HUES64 (cell line): ENCODE measurements at regions not wholly inside any gene's neighbourhood (a gene's known extent, or its start where the extent isn't known, plus 50 kb on each side); places are given as distances from the start of the nearest gene placed in this dataset.
"Not testable (repeated sequence)": the region's sequence is repeated elsewhere in the genome, so short reads cannot be mapped to it uniquely, and the experiment has no call there.

Experiments
- H3K27ac ChIP-seq: 2 replicates; pipeline ENCODE4 v1.7.0; 2013; ENCODE audit warnings: low read depth, low read length, inconsistent platforms
- H3K27me3 ChIP-seq: 2 replicates; pipeline ENCODE4 v1.6.1; 2013; ENCODE audit warnings: mild to moderate bottlenecking, low read length; ENCODE audit not compliant: insufficient read depth
- H3K36me3 ChIP-seq: 2 replicates; pipeline ENCODE4 v1.6.1; 2013; ENCODE audit warnings: mild to moderate bottlenecking, low read length; ENCODE audit not compliant: insufficient read depth
- H3K4me1 ChIP-seq: 2 replicates; pipeline ENCODE4 v1.6.1; 2013; ENCODE audit warnings: mild to moderate bottlenecking, low read length, moderate library complexity; ENCODE audit not compliant: insufficient read depth
- H3K4me3 ChIP-seq: 2 replicates; pipeline ENCODE4 v1.5.1; 2013; ENCODE audit warnings: mild to moderate bottlenecking, low read length, moderate library complexity
- H3K9ac ChIP-seq: 2 replicates; pipeline ENCODE4 v1.6.1; 2013; ENCODE audit warnings: mild to moderate bottlenecking, low read depth, low read length
- H3K9me3 ChIP-seq: 2 replicates; pipeline ENCODE4 v1.6.1; 2013; ENCODE audit warnings: low read depth, low read length; ENCODE audit not compliant: insufficient read depth
- WGBS: fragments of 150-250, 120-280 bp; methylation state at CpG from one replicate; pipeline ENCODE4 v1.1.7; 2013; ENCODE audit warnings: missing lambda C conversion rate; 5-methylcytosine and 5-hydroxymethylcytosine counted together

- H3K4me3 ChIP-seq: no peak overlapping the region
- H3K36me3 ChIP-seq: no peaks in the 10 kb centered on the region
- H3K27me3 ChIP-seq: no peaks in the 10 kb centered on the region
- H3K27ac ChIP-seq: no peak overlapping the region
- no peak overlapping the region for H3K9ac ChIP-seq
- no peaks in the 10 kb centered on the region for H3K4me1 ChIP-seq
- 97% methylated on average over 5 of the region's 5 CpGs for WGBS
- peaks cover 3% of the 10 kb centered on the region; the same call in 1 of the 2 replicates for H3K9me3 ChIP-seq
These were observed 147.0 kb upstream of the RUNX1 start for GRCh38 chr21:35196128-35196527.

- 95% methylated on average over 1 of the region's 1 CpG for WGBS
- no peaks in the 10 kb centered on the region for H3K27me3 ChIP-seq
- H3K9ac ChIP-seq: no peak overlapping the region
- peaks cover 3% of the 10 kb centered on the region; the same call in 1 of the 2 replicates for H3K9me3 ChIP-seq
- no peak overlapping the region for H3K4me3 ChIP-seq
- H3K4me1 ChIP-seq: no peaks in the 10 kb centered on the region
- H3K27ac ChIP-seq: no peak overlapping the region
- H3K36me3 ChIP-seq: no peaks in the 10 kb centered on the region
These were observed 146.1 kb upstream of the RUNX1 start for GRCh38 chr21:35195232-35195631.

GRCh38 chr21:35191754-35192153 is 142.7 kb upstream of the RUNX1 start:
- H3K9ac ChIP-seq: no peak overlapping the region
- H3K9me3 ChIP-seq: peaks cover 3% of the 10 kb centered on the region; the same call in 1 of the 2 replicates
- H3K27ac ChIP-seq: no peak overlapping the region
- H3K4me1 ChIP-seq: peaks cover 12% of the 10 kb centered on the region
- no peak overlapping the region for H3K4me3 ChIP-seq
- H3K27me3 ChIP-seq: no peaks in the 10 kb centered on the region
- no peaks in the 10 kb centered on the region for H3K36me3 ChIP-seq

GRCh38 chr21:35191128-35191527 is 142.0 kb upstream of the RUNX1 start:
- whole genome bisulfite sequencing: 94% methylated on average over 5 of the region's 6 CpGs
- H3K4me3 ChIP-seq: no peak overlapping the region
- H3K36me3 ChIP-seq: no peaks in the 10 kb centered on the region
- H3K9me3 ChIP-seq: no peaks in the 10 kb centered on the region
- H3K9ac ChIP-seq: no peak overlapping the region
- no peaks in the 10 kb centered on the region for H3K27me3 ChIP-seq
- H3K27ac ChIP-seq: no peak overlapping the region
- H3K4me1 ChIP-seq: peaks cover 12% of the 10 kb centered on the region

GRCh38 chr21:35190201-35190701 is 141.1 kb upstream of the RUNX1 start:
- Histone ChIP-seq H3K4me1 (peaks cover 12% of the 10 kb centered on the region), H3K4me3 (no peak overlapping the region), H3K27ac (no peak overlapping the region), H3K27me3 (no peaks in the 10 kb centered on the region), H3K9me3 (no peaks in the 10 kb centered on the region), H3K9ac (no peak overlapping the region), H3K36me3 (no peaks in the 10 kb centered on the region)
- WGBS: 90% methylated on average over 5 of the region's 5 CpGs

- Histone ChIP-seq H3K4me1 (peaks cover 12% of the 10 kb centered on the region), H3K4me3 (no peak overlapping the region), H3K27me3 (no peaks in the 10 kb centered on the region), H3K36me3 (no peaks in the 10 kb centered on the region), H3K9me3 (no peaks in the 10 kb centered on the region), H3K27ac (no peak overlapping the region), H3K9ac (no peak overlapping the region)
- 91% methylated on average over 6 of the region's 8 CpGs for WGBS
These were observed 140.2 kb upstream of the RUNX1 start for GRCh38 chr21:35189077-35189863.

- H3K4me3 ChIP-seq, H3K36me3 ChIP-seq, H3K9ac ChIP-seq, H3K9me3 ChIP-seq, H3K27me3 ChIP-seq, H3K4me1 ChIP-seq, H3K27ac ChIP-seq: not testable (repeated sequence)
- WGBS: 97% methylated on average over 2 of the region's 2 CpGs
These were observed 134.3 kb upstream of the RUNX1 start for GRCh38 chr21:35183389-35183788.

GRCh38 chr21:35179990-35180540 is 131.0 kb upstream of the RUNX1 start:
- WGBS: no CpG with 5 or more reads among the region's 1 CpG
- Histone ChIP-seq H3K27ac (no peak overlapping the region), H3K4me3 (no peak overlapping the region)

GRCh38 chr21:35178827-35179226 is 129.7 kb upstream of the RUNX1 start:
- Histone ChIP-seq H3K27me3 (no peaks in the 10 kb centered on the region), H3K4me1 (no peaks in the 10 kb centered on the region), H3K9ac (no peak overlapping the region), H3K36me3 (no peaks in the 10 kb centered on the region), H3K4me3 (no peak overlapping the region), H3K9me3 (no peaks in the 10 kb centered on the region), H3K27ac (no peak overlapping the region)
- 98% methylated on average over 1 of the region's 1 CpG for WGBS

More at GRCh38 chr21:35179990-35180540, 131.0 kb upstream of the RUNX1 start:
- H3K9ac ChIP-seq: no peak overlapping the region
- no peaks in the 10 kb centered on the region for H3K36me3 ChIP-seq
- H3K4me1 ChIP-seq: no peaks in the 10 kb centered on the region
- no peaks in the 10 kb centered on the region for H3K27me3 ChIP-seq
- H3K9me3 ChIP-seq: no peaks in the 10 kb centered on the region

- H3K4me3 ChIP-seq: no peak overlapping the region
- H3K27ac ChIP-seq: no peak overlapping the region
- H3K9me3 ChIP-seq: no peaks in the 10 kb centered on the region
- H3K4me1 ChIP-seq: no peaks in the 10 kb centered on the region
- WGBS: 96% methylated on average over 4 of the region's 4 CpGs
- no peak overlapping the region for H3K9ac ChIP-seq
- no peaks in the 10 kb centered on the region for H3K36me3 ChIP-seq
- H3K27me3 ChIP-seq: no peaks in the 10 kb centered on the region
These were observed 129.0 kb upstream of the RUNX1 start for GRCh38 chr21:35178098-35178497.

GRCh38 chr21:35172231-35172630 is 123.1 kb upstream of the RUNX1 start:
- H3K4me3 ChIP-seq: no peak overlapping the region
- H3K9me3 ChIP-seq: no peaks in the 10 kb centered on the region
- no peak overlapping the region for H3K9ac ChIP-seq
- no peaks in the 10 kb centered on the region for H3K36me3 ChIP-seq
- no peaks in the 10 kb centered on the region for H3K27me3 ChIP-seq
- H3K4me1 ChIP-seq: peaks cover 7% of the 10 kb centered on the region; the same call in 1 of the 2 replicates
- no peak overlapping the region for H3K27ac ChIP-seq
- 100% methylated on average over 2 of the region's 2 CpGs for WGBS
